ENCODE measurements at regions not wholly inside any gene's neighbourhood (a gene's known extent, or its start where the extent isn't known, plus 50 kb on each side); places are given as distances from the start of the nearest gene placed in this dataset.

- no peak for DNase-seq (ENCODE audit: low read depth)
- no peak for TF ChIP-seq CTCF (IDR thresholded peaks at IDR 0.05; ENCODE audit: insufficient read depth, low read length)
- H3K4me3 ChIP-seq (ENCODE audit: low read depth, low read length), result no peak overlapping the region
Measured at GRCh38 chr10:80968903-80969302, 431.2 kb downstream of the SH2D4B start.

- no peak for TF ChIP-seq CTCF (IDR thresholded peaks at IDR 0.05; ENCODE audit: insufficient read depth, low read length)
Measured at GRCh38 chr10:80971461-80971860, 433.8 kb downstream of the SH2D4B start.

DNA sequence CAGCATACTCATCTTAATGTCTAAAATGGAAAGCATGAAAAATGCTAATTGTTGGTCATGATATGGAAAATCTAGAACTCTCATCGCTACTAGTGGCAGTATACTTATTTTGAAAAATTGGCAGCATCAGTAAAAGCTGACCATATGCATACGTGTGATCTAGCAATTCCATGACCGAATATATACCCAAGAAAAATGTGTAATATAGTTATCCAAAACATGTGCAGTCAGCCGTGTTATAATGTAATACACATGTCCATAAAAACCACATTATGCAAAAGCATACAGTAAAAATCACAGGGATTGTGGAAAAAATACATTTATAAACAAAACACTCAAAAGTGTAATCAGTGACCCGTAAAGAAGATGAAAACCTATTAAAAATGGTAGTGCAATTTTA lies 439.0 kb downstream of the SH2D4B start:
- no peak for DNase-seq (ENCODE audit: low read depth)
- TF ChIP-seq CTCF (IDR thresholded peaks at IDR 0.05; ENCODE audit: insufficient read depth, low read length), result no peak

More at GRCh38 chr10:80971461-80971860, 433.8 kb downstream of the SH2D4B start:
- no peak overlapping the region for H3K4me3 ChIP-seq (ENCODE audit: low read depth, low read length)
- DNase-seq (ENCODE audit: low read depth), result no peak

GRCh38 chr10:80985102-80985501 lies 447.4 kb downstream of the SH2D4B start:
- H3K4me3 ChIP-seq (ENCODE audit: low read depth, low read length), result no peak overlapping the region
- no peak for DNase-seq (ENCODE audit: low read depth)
- no peak for TF ChIP-seq CTCF (IDR thresholded peaks at IDR 0.05; ENCODE audit: insufficient read depth, low read length)

More for the DNA sequence above, 439.0 kb downstream of the SH2D4B start:
- H3K4me3 ChIP-seq (ENCODE audit: low read depth, low read length), result no peak overlapping the region

GRCh38 chr10:80986596-80986995 lies 448.9 kb downstream of the SH2D4B start:
- no peak overlapping the region for H3K4me3 ChIP-seq (ENCODE audit: low read depth, low read length)
- no peak for DNase-seq (ENCODE audit: low read depth)
- no peak for TF ChIP-seq CTCF (IDR thresholded peaks at IDR 0.05; ENCODE audit: insufficient read depth, low read length)

- DNase-seq (ENCODE audit: low read depth), result no peak
- TF ChIP-seq CTCF (IDR thresholded peaks at IDR 0.05; ENCODE audit: insufficient read depth, low read length), result no peak
- H3K4me3 ChIP-seq (ENCODE audit: low read depth, low read length), result no peak overlapping the region
Measured at GRCh38 chr10:80988755-80989154, 451.1 kb downstream of the SH2D4B start.

DNA sequence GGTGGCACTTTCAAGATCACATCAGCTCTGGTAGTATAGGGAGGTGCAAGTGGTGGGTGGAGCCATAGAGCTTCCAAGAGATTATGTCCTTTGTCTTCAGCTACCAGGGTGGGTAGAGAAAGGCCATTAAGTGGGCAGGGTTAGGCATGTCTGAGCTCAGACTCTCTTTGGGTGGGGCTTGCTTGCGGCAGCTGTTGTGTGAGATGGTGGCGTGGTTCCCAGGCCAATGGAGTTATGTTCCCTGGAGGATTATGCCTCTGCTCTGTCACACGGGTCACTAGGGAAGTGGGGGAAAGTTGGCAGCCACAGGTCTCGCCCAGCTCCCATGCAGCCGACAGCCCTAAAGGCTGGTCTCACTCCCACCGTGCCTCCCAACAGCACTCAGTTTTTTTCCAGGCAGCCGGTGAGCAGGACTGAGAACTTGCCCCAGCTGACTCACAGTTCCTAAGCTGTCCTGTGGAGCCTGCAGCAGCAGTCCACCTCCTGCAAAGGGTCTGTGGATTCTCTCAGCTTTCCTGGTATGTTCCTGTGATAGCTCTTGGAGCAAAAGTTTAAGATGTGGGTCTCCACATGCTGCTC lies 459.0 kb downstream of the SH2D4B start:
- TF ChIP-seq CTCF (IDR thresholded peaks at IDR 0.05; ENCODE audit: insufficient read depth, low read length), result no peak
- H3K4me3 ChIP-seq (ENCODE audit: low read depth, low read length), result no peak overlapping the region
- DNase-seq (ENCODE audit: low read depth), result no peak
